Inferior parietal cortex (tissue), 1 donor: ENCODE measurements at regions not wholly inside any gene's neighbourhood (a gene's known extent, or its start where the extent isn't known, plus 50 kb on each side); places are given as distances from the start of the nearest gene placed in this dataset.

ENCODE experiments used
- DNase-seq: peaks from one replicate; pipeline ENCODE4 v3.0.0-alpha.2; 2016; ENCODE audit errors: extremely low spot score

DNA sequence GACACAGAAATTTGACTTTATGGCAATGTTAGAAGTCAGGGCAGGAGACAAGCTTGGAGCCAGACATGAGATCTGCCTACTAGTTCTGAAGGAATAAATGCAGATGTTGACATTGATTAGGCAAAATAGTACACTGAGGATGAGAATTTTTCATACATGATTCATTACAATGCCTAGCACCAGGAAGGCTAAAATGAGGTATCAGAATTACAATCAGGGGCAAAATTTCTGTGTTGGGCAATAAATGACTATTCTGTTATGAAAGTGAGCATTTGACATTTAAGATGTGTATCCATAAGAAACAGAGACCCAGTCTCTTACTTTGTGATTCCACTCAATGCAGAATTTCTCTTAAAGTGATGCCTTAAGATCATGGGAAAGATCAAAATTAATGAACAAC is 92.4 kb upstream of the CDH10 start:
- DNase-seq: no peak

DNA sequence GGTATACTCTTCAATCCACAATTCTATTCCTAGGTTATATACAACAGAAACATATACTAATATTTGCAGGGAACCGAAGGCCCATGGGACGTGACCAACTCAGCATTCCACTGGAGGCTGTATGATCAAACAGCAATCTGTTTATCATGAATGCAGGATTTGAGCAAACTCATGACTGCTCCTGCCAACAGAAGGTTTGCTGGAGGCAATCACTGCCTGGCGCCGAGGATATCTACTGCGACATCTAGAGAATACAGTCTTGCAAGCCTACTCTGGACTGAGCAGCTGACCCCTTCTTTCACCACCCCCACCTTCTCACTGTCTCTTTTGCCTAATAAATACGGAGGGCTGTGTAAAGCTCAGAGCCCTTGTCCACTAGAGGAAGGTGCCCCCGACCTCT is 90.5 kb upstream of the CDH10 start:
- DNase-seq: no peak

DNA sequence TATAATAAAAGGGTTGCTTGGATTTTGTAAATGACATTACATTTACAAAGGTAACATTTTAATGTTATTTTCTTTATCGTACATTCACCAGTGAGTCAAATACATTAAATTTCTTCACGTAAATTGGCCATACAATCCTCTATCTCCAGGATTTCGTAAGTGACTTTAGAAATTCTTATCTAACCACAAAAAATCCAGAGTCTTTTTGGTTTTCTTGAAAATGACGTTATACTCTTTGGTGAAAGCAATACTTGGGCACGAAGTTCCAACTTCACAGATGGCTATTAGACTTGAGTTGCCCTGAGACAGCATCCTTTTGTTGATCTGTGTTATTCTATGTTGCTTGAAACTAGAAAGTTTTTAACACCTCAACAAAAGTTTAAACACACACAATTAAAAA is 87.4 kb upstream of the CDH10 start:
- DNase-seq: no peak

DNA sequence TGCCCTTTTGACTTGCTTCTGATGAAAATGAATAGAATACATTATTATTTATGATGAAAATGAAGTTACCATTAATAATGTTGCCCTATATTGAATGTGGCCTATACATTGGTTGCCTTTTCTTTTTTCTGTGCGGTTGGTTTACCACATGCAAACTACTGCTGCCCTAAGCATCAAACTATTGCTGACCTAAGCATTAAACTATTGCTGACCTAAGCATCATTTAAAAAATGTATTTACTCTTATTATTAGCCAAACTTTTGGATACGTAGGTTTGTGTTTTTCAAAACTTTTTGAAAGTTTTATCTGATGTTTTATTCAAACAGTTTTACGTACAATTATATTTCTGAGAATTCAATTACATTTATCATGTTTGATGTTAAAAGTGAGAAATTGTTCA is 76.0 kb upstream of the CDH10 start:
- no peak for DNase-seq

DNA sequence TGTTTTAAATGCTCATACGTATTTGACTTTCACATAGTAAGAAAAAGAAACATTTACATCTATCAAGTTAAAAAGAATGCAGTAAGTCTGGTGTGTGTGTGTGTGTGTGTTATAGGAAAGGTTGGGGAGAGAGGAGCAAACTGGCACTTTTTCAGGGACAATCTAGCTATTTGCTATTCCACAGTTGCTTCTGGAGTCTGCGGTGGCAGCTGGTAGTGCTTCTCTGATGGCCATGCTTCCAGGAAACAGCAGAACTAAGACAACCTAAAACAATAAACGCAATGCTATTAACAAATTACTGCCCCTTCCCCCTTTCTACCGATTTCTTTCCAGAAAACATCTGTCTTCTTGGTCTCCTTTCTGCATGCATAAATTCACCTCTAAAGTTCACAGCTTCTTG is 70.0 kb upstream of the CDH10 start:
- no peak for DNase-seq

DNA sequence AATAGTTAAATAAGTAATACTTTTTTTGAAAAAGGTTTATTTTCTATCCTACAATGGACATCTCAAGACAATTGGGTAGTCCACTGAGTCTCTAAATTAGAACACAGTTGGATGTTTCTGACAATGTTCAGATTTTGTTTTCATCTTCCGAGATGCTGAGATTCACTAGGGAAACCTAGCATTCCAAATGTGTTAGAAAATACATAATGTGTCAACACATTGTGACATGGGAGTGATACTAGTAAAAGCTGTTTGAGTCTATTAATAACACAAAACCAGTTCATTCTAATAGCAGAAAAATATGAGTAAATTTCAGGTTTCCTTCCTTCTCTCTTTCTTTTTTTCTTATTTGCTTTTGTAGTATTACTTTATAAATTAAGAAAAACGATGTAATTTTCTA is 68.2 kb upstream of the CDH10 start:
- no peak for DNase-seq

DNA sequence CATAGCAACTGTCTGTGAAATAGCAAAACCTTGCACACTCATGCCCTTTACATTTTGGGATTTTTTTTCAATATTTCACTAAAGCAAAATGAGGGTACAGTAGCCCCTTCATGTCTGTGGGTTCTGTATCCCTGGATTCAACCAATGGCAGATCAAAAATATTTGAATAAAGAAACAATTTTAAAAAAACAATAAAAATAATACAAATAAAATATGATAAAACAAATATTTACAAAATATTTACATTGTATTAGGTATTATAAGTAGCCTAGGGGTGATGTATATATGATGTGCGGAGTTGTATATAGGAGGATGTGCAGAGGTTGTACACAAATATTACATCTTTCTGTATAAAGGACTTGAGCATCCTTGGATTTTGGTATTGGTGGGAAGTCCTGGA is 67.3 kb upstream of the CDH10 start:
- DNase-seq: no peak

DNA sequence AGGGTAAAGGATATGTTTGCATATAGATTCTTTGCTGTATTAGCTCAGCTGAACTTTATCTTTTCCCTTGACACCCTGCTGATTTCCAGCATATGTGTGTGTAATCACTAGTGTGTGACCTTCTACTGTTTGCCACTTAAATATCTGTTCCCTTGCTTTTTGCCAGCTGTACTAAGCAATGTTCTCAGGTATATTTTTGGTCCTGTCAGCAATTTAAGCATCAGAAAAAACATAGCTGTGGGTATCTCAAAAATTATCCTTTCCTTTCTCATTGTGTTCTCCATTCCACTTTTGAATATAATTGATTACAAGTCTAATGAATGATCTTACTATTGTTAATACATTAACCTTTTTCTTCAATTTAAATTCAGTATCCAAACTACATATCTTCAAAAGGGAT is 59.2 kb upstream of the CDH10 start:
- DNase-seq: no peak
